HG03469 (cell line): ENCODE measurements at regions not wholly inside any gene's neighbourhood (a gene's known extent, or its start where the extent isn't known, plus 50 kb on each side); places are given as distances from the start of the nearest gene placed in this dataset.

Experiments
- ATAC-seq: cut with Tn5 transposase; IDR thresholded peaks from one replicate; pipeline ENCODE4 v1.9.1; 2021; ENCODE audit warnings: mild to moderate bottlenecking, moderate library complexity, moderate number of reproducible peaks; ENCODE audit not compliant: unreplicated experiment

DNA sequence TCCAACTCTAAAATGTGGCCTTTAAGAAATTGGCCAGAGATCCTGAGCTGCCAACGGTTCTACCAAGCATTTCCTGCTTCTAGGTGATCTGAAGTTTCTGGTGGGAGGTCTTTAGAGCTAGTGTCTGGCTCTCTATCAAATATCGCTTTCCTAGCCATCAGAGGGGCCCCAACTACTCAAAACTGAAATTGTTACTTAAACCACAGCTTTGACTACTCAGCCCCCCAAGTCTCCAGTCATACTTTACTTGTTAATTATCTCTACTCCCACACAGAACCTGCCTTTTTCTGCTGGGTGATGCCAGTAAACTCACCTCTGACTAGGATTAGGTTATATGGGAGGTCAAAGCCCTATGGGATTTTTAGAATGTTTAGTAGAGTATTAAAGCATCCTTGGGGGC, 95.1 kb downstream of the FASLG start:
- no peak for ATAC-seq

DNA sequence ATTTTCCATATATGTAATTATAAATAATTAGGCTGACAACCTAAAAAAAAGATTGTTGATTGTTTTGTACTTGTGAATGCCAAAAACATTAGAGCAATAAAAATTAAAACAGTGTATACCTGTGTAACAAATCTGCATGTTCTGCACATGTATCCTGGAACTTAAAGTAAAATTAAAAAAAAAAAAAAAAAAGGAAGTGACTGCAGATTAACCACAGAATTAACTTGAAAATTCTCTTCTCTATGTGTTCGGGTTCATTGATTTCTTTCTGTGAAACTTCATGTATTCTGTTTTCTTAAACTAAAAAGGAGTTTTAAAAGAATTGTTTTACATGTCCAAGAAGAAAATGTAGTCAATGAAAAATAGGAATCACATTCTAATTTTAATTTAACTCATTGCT, 95.7 kb downstream of the FASLG start:
- ATAC-seq = no peak

DNA sequence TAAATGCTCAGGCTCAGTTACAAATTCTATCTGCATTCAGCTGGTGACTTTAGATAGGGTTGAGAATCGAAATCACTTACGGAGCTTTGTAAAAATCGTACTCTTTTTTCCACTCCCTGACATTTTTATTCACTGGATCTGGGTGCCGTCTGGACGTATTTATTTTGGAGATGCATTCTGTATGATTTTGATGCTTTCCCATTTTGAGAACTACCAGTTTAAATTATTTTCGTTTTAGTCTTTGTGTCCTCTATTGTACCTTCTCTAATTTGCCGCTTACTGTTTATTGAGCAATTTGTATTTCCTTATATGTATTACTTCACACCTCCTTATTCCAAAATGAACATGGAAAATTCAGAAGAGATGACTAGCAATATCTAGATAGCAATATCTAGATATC, 96.2 kb downstream of the FASLG start:
- no peak for ATAC-seq

DNA sequence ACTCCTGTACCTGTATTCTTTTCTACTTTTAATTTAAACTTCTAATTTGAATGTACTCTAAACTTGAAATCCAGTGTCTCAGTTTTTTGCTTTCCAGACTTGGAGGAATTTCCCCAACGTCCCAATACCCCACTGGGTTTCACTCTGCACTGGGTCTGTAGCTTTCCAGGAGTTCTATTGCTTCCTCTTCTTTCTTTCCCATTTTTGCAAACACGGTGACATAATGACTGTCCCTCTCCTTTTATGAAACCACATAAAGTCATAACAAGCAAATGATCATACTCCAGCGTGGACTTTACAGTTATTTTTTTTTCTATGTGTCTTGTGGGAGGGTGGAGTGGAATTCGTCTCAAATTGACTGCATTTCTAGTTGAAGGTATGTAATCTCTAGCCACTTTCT, 97.1 kb downstream of the FASLG start:
- no peak for ATAC-seq

DNA sequence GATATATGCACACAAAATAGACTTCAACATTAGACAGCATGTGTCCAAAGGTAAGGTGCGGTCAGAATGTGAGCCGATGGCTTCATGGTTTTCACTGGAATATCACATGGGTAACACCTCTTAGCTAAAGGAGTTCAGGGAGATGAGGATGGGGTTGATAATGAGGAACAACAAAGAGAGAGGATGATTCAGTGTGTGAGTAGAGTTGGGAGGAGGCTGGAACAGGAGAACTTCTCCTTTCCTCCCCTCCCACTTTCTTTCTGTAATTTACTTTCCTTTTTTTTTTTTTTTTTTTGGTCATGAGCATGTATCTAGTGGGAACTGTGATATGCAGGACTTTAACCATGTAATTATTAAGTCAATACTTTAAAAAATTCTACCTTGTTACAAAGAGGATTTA, 99.4 kb downstream of the FASLG start:
- no peak for ATAC-seq

DNA sequence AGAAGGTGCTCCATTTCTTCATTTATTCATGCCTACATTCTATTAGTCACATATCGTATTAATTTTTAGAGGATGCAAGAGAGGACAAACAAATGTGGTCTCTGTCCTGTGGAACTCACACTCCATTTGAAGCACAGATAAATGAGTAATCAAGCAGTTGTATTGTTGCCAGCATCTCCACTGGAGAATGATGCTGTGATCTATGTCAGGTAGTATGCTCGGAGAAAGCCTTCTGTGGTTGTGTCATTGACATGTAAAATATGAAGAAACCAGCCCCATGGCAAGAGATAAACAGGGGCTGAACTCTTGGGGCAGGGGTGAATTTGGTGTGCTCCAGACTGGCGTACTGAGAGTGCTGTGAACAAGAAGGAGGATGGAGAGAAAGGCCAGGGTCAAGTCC, 101.2 kb downstream of the FASLG start:
- ATAC-seq = no peak

DNA sequence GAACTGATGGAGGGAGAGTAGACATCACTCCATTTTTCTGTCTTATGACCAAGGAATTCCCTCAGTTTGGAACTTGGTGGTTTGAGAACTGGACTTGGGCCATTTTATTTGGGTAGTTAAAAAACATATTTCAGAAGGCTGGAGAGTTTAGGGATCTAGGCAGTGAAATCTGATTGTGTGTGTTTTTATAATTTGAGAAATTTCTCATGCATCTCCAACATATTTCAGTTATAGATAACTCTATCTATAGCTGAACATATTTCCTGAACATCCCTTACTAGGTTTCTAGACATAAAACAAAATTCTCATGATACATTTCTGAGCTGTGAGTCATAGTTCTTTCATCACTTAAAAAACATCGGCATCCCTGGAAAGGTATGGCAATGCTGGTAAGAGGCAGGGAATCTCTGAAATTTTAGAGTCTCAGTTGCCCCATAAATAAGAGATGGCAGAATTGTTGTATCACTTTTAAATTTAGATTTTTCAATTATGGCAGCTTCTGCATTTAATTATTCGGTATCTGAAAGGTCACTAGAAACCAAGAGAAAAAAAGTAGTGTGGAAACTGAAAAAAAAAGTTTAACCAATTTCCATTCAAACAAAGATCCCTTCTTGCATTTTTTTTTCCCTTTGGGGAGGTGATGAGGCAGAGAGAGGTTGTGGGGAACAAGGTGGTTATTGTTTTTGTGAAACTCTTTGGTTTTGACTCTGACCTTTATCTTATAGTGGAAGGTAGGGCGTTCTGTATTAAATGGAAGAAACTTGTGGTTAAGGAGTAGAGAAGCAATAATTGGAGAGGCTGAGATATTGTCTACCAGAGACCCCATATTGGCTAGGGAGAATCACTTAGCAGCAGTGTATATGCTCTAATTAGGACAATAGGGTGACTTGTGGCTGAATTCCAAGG, 102.9 kb downstream of the FASLG start:
- no peak for ATAC-seq

DNA sequence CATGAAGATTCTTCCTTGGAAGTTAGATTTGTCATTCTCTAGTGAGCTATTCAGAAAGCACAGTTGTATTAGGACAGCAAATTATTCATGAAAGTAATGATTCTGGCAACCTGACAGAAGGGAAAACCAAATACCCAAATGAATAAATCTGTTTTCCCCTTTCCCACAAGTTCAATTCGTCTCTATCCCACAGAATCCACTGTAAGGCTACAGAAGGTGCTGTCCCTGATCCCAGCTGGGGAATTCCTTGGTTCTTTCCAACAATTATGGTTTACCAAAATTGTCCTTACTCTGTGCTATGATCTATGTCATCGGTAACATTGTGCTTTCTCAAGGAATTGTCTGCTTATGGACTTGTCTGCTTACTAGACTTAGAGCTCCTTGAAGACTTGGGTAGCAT, 104.2 kb downstream of the FASLG start:
- ATAC-seq = no peak

DNA sequence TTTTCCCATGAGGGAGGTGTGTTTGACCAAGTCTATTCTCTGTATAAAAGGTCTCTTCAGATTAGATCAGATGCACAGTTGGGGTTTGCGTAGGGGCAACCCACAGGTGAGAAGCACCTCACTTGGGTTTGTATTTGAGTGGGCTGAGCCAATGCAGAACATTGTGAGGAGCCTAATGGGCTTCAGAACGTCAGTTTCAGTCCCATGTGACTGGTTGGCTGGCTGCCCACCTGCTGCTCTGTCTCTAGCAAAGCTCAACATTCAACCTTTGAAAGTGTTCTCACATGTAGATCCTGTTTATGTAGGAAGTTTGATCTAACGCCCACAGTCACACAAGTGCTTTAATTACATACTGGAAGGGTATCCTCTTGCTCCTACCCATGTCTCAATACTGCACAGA, 105.5 kb downstream of the FASLG start:
- ATAC-seq = no peak

DNA sequence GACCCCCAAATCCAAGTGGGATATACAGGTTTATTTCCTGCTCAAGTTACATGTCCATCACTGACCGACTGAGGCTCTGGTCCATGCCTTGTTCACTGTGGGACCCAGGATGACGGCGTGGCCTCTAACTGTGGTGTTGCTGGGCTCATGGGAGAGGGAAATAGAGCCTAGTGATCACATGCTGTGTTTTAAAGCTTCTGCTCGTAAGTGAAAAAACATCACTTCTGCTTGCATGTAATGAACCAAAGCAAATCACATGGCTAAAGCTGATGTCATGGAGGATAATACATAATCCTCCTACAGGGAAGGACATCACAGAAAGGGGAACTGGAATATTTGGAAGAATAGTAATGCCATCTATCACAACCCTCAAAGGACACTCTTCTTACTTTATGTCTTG, 107.6 kb downstream of the FASLG start:
- no peak for ATAC-seq

DNA sequence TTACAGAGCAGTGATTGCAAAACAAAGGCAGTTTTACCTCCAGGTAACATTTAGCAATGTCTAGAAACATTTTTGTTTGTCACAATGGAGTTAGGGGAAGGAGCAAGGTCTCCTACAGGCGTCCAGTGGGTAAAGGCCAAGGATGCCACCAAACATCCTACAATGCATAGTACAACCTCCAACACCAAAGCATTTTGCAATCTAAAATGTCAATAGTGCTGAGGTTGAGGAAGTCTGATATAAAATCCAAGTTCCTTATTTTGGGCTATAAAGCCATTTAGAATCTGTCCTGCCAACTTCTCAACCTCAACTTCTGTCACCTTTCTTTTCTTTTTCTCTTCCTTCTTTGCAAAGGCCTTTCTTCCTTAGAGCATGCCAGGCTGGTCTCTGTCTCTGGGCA, 111.2 kb downstream of the FASLG start:
- ATAC-seq = no peak

DNA sequence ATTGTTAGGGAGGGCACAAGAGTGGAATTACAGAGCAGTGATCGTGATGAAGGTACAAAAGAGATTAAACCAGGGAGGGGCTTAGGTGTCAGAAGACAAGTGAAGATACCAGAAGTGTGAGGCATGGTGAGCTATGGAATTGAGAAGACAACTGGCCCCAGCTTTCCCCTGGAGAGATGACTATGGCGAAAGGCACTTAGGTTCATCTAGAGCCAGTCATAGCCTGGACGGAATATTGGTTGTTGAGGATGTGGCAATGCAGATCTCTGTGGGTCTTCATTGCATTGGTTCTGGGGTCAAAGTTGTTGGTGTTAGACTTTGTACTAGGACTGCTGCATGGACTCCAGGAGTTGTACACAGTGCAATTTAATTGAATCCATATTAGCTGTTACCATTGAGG, 115.7 kb downstream of the FASLG start:
- ATAC-seq = no peak

DNA sequence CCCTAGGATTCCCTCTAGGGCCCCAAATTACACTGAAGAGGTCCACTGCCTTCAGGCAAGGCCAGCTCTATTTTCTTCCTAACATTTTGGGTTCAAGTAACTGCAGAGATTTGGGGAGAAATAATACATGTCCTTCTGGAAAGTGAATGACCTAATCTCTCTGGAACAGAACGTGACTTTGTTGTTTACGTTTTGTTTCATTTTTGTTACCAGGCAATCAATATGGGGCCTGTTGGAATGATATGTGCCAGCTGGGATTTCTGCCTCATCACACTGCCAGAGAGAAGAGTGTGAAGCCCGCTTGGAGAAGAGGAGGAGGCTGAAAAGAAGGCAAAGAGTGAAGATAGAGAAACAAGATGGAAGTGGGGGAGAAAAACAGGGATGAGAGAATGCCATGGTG, 116.7 kb downstream of the FASLG start:
- no peak for ATAC-seq

DNA sequence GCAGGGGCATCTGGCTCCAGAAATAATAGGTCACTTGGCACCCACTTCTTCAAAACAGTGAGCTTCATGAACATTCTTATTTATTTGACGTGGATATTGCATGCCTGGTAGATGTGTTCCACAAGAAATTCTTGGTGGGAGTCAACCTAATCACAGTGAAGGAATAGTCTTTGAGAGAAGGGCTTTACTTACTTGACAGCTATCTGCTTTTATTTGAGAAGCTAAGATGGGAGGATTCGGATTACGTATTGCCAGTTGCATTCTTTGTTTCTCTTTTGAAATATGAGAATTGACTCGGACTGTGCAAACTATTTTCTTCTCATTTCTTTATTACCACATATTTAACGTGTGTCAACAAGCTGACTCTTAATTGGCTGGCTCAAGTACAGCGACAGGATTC, 117.2 kb downstream of the FASLG start:
- no peak for ATAC-seq

DNA sequence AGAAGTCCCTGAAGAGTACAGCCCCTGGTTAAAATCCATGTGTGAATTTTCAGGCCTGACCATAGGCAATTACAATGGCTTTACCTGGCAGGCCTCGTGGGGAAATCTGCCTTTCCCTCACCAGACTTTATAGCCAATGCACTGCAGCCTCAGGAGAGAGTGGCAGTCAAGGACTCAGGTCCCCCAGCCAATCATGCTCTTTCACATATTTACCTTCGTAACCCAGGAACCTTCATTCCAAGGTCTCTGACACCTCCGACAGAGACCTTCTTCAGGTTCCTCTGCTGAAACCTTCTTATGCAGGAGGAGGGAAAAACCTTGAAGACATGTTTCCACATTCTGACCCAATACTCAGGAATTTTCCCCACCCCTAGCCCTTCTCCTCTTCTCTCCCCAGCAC, 118.9 kb downstream of the FASLG start:
- ATAC-seq = no peak

DNA sequence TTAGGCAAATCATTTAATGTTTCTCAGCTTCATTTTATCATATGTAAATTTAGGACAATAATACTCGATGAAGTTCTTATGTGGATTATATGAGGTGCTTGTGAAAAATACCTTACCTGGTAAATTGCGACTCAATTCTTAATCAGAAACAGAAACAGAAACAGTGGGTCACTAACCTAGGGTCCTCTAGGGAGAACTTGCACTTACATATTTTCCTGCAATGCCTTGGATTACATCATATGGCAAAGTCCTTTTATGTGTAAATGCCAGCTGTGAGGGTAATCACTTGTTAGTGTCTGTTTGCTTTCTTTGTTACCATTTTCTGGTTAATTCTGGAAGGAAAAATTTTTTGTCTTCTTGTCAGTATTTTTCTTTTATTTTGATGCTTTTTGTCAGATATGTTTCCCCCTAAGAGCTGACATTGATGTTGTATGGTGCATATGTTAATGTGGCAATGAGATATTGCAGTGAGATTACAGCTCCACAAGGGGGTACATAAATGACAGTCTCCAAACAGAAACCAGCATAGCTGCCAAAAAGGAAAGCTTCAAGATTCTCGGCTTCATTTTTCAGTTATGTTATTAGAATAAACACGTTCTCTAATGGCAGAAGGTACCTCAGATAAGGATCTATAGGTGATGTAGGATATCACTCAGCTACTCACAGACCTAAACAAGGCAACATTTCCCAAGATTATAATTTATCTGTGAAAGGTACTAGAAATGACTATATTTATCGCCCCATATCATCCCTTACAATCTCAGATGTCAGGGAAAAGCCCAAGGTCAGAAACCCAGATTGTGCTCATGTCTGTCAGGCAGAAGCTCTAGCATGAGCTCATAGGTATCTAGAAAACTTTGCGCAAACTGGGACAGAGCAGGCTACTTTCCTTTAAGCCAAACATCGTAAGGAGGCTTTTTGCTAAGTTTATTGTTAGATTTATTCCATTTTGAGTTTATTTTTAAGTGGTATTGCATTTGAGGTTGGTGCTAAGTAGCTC, 119.9 kb downstream of the FASLG start:
- ATAC-seq = peak; percentile 71

DNA sequence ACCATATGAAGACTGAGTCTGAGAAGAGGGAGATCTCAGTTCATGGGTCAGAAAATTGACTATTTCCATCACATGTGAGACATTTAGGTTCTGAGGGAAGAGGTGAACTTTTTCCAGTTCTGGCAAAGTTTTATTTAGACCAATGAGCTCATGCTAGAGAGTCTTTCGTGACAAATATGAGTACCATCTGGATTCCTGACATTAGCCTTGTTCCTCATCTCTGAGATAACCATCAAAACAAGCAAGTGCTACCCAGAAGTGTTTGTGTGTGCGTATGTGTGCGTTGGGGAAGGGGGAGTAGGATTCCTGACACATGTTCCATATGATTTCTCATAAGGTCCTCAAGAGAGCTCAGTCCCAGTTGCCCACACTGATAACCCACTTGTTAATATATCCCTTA, 120.6 kb downstream of the FASLG start:
- ATAC-seq = no peak

DNA sequence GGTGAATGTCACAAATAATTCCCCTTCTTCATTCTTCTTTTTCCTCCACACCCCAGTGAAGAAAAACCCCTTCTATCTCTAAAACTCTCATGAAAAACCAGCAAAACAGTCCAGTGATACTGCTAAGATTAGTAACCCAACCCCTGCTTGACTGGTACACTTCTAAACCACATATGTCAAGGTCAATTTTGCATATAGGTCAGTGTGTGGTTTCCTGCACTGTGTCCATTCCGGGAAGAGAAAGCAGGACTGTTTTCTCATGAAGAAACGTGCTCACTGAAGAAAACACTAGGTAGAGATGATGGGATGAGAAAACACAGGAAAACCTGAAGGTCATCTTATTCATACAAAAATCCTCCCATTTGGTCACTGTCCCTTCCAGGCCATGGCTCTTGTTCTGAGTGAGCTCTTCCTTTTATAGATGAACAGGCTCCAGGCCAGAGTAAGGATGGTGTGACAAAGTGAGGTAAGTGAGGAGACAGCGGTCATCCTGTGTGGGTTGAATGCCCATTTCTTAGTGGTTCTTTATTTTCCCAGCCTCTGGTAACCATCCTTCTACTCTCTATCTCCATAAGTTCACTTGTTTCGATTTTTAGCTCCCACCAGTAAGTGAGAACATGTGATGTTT, 122.7 kb downstream of the FASLG start:
- ATAC-seq = peak; percentile 61

DNA sequence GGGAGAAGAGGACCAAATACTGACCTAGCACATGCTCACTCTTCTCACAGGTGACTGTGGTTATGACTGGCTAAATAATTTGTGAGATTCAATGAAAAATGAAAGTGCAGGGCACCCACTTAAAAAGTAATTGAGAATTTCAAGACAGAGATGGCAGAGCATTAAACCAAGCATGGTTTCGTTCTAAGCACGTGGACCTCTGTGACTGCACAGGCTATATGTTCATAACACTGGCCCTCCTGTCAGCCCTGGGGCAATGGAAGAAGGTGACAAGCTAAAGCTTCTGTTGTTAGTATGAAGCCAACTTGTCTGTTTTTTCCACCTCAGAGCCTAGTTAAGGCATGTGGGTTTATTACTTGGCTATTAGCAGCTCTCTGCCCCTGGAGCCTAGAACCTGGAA, 130.9 kb downstream of the FASLG start:
- no peak for ATAC-seq

DNA sequence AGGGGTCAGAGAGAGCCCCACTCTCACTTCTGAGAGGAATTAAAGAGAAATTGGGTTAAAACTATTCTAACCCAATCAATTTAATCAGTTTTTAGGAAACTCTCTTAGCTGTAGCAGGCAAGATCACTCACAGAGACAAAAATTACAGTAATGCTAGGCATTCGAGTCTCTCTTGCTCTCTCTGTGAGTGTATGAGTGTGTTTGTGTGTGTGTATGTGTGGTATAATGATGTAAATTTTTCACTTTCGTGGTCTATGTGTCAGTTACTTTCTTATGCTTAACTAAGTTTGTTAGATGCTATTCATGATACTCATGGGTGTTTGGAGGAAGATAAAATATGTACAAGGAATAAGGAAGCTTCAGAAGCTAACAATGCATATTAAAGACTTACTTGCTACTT, 131.3 kb downstream of the FASLG start:
- no peak for ATAC-seq

DNA sequence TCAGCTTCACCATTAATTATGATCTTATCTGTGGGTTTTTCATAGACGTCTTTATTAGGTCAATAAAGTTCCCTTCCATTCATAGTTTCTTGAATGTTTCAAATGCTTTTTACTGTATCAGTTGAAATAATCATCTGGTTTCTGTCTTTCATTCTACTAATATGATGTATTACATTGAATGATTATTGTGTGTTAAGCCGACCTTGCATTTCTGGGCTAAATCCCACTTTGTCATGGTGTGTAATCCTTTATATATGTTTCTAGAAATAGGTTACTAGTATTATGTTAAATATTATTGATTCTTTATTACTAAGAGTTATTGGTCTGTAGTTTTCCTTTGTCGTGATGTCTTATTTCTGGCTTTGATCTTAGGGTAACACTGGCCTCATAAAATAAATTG, 134.9 kb downstream of the FASLG start:
- ATAC-seq = no peak
